ENCODE measurements at regions not wholly inside any gene's neighbourhood (a gene's known extent, or its start where the extent isn't known, plus 50 kb on each side); places are given as distances from the start of the nearest gene placed in this dataset.
"Not testable (repeated sequence)": the region's sequence is repeated elsewhere in the genome, so short reads cannot be mapped to it uniquely, and the experiment has no call there.

DNA sequence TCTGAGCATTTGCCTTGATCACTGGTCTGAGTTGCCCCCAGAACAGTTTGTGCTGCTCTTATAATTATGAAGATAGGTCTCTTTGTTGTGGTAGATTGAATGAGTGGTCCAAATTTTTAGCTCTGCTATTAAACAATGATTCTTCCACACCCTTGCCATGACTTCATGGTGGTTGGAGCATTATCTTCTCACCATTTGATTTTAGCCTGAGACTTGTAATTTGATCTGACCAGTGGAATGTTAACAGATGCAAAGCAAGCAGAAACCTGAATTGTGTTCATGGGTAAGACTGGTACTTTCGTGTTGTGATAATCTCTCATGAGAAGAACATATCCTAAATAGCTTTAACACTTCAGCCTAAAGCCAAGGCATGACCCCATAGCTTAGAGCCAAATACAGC, 139.1 kb downstream of the TFPI2 start:
- ChIA-PET CTCF (no interaction called here), POLR2A (no interaction called here)

DNA sequence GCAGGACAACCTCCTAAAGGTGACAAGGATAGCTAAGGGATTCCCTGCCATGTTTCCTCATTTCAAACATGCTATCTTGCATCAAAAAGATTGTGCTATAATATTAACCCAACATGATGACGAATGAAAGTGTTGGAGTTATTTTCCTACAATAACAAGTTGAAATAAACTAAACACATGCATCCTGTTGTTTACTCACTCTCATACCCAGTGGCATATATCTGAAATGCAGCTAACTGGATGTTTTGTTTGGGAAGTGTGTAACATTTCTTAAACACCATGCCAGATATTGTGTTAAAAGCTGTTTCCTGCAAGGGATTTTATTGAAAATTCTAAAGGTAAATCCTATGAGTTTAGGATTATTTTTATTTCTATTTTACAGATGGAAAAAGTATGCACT, 139.6 kb downstream of the TFPI2 start:
- CTCF ChIA-PET: no interaction called here

DNA sequence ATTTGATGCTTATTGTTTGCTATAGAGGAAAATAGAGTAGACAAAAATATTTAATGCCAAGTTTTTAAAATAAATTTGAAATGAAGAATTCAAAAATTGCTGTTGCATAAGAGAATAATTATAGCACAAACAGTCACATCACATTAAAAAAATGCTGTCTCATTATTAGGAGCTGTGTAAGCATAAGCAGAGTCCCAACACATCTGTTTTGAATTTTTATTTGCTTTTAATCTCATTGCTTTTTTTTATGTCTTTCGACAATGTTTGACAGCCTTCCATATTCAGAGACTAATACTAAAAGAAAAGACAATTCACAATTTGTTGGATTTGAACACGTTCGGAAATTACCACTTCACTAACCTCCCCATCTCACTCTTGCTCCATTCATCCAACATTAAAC, 143.5 kb downstream of the TFPI2 start:
- CTCF ChIA-PET: no interaction called here
- POLR2A ChIA-PET: no interaction called here

More for the DNA sequence above, 139.6 kb downstream of the TFPI2 start:
- POLR2A ChIA-PET: no interaction called here

DNA sequence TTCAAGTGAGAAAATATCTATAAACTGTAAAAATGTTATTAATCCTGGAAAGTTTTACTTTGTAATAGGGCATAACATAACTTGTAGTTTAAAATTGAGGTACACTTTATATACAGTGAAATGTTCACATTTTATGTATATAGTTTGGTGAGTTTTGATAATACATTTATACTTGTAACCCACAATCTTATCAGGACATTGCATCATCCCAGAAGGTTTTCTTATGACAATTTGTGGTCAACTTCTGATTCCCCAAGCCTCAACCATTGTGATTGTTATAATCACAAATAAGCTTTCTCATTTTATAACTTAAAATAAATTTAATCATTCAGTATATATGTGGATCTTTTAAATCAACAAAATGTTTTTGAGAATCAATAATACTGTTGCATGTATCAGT, 151.1 kb downstream of the TFPI2 start:
- ChIA-PET POLR2A (no interaction called here), CTCF (no interaction called here)

DNA sequence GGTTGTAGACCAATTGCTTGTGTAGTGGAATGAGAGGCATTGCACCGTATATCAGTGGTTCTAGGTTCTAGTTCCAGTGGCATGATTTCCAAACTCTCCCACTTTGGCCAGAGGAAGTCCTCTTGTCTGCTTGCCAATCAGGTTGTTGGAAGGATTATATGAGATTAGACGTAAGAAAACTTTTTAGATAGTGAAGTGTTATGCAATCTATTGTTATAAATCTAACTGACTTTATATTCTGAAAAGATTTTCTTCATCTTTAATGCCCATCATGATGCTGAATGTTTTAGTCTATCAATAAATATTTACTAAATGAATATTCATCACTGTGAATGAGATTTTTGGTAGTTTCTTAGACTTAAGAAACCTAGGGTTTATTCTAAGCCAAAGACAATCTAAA, 152.6 kb downstream of the TFPI2 start:
- CTCF ChIA-PET: no interaction called here
- POLR2A ChIA-PET: no interaction called here

DNA sequence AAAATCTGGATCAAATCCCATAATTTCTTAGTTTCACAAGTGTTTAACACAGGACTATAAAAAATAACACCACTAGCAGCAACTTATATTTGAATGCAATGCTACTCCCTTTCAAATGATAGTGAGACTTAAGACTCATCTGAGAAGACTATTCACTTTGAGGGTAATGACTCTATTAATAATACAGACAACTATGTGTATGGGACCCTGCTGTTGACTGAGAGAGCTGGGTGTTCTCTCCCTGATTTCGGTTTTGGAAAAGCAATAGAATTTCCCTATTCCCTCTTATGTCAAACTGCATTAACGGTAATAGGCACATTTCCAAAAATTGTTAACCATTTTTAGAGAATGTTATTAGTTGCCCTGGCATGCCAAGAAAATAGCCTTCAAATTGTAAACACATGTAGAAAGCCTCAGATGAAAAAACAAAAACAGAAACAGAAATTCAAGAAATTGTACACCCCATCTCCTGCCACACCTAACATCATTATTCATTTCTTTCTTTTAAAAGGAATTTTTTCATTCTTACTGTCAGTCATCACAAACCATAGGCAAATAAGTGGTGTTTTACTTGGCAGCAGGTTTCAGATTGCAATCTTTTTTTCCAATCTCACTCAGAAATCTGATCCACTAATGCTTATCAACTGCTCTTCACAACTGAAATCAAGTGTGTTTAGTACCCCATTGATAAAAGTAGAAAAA, 153.7 kb downstream of the TFPI2 start:
- ChIA-PET POLR2A (no interaction called here), CTCF (no interaction called here)

DNA sequence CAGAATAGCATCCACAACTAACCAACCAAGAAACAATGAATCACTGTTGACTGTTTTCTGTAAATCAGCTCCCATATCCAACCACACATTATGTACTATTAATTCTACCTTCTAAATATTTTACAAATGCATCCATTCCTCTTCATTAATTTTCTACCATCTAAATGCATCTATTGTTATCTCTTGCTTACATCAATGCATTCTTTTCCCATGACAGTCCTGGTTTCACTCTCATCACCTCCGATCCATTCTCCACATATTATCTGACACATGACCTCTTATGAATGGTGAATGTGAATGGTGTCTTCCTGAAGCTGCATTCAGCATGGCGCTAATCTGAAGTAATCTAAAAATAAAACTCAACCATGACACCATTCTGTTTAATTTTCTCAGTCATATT, 153.8 kb upstream of the CALCR start:
- ChIA-PET POLR2A (no interaction called here), CTCF (no interaction called here)

DNA sequence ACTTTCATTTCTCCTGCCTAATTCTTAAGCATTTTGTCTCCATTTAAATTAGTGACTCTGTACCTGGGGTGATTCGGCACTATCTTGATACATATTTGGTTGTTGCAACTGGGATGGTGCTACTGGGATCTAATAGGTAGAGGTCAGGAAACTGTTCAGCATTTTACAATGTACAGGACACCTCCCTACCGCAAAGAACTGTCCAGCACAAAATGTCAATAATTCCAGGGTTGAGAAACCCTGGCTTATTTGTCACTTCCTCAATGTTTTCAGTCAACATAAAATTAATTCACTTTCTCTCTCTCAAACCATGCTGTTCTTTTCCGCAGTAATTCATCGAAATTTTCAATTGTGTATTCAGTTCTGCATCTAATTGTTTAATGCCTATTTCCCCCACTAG, 151.4 kb upstream of the CALCR start:
- ChIA-PET CTCF (no interaction called here), POLR2A (no interaction called here)

DNA sequence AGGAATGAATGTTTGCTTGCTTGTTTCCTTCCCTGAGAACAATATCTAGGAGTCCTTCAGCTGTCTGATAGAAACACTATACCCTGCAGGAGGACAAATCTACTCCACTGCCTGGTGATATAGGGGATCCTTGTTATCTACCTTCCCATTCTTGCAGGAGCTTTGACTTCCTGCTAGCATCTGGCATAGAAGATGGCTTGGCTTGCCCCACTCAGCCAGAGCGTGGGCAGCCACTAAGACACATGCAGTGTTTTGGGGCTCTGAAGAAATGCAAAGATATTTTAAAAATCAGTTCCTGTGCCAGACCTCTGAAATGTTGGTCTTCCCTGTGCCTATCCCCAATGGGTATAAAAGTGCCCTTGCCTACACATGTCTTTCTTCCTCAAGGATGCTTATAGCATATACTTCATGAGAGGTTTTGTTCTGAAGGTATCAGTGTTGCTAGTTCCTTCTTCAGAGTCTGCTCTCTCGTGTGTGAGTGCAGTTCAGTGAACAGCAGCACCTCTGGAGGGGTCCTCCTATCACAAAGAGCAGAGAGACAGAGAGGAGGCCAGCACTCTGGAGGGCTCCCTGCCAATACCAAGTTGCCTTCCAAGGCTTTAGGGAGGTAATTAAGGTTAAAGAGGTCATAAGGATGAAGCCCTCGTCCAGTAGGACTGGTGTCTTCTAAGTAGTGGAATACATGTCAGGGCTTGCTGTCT, 149.1 kb upstream of the CALCR start:
- ChIA-PET POLR2A (no interaction called here), CTCF (no interaction called here)

DNA sequence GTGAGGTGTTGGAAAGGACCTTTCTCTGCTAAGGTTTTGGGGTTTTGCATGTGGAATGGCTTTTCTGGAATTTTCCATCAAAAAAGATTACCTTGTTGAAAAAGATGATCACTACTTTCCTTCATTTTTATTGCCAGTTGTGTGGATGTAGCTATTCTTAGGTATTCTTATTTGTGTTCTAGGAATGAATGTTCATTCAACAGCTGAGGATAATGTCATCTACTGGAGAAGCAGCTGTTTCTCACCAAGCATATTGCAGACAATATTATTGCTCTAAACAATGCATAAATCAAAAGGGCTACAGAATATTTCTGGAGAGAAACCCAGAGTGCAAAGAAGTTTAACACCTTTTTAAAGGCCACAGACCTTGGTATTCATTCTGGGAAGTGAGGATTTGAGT, 145.6 kb upstream of the CALCR start:
- CTCF ChIA-PET: interaction anchor here (0.9 kb wide), 1 partner anchor 197 kb away, joined by 3 read pairs; no protein-coding TSS in a partner anchor
- POLR2A ChIA-PET: no interaction called here

DNA sequence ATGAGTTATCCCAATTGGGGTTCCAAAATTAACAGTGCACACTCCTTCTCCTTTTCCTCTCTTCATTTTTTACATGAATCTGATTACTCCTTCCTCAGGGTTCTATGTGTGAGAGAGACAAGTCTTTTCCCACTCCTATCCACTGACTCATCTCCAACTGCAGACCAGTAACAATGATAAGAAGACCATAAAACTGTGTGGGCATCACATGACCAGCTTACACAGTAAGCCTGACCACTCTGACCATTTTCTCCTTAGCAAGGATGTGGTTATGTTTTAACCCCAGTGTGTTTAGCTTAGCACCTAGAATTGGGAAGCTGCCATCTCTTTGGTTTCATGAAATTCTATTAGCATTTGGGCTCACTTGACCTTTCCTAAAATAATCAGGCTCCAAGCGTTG, 145.0 kb upstream of the CALCR start:
- ChIA-PET CTCF (interaction anchor here (0.9 kb wide), 1 partner anchor 197 kb away, joined by 3 read pairs; no protein-coding TSS in a partner anchor), POLR2A (no interaction called here)

DNA sequence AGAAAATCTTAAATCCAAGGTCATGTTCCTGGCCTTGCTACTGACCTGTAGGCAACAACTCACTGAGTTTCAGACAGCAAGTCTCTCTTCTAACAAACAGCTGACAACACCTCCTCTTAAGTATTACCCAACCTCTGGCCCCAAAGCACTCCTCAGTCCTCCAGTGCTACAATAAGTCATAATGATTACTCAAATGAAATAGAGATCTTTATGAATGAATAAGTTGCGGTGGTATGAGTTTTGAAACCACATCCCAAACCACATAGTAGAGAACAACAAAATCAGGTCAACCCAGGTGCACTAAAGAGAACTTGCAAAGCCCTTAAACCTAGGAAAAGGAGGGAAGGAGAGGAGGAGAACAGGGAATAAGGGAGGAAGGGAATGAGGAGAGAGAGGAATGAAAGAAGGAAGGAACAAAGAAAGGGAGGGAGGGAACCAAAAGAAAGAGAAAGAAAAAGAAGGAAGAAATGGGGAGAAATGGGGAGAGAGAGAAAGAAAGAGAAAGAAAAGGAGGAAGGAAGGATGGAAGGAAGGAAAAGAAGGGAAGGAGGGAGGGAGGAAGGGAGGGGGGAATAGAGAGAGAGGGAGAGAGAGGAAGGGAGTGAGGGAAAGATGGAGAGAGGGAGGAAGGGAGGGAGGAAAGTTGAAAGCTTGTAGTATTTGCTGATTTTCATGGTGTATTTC, 142.8 kb upstream of the CALCR start:
- ChIA-PET POLR2A (no interaction called here), CTCF (no interaction called here)

DNA sequence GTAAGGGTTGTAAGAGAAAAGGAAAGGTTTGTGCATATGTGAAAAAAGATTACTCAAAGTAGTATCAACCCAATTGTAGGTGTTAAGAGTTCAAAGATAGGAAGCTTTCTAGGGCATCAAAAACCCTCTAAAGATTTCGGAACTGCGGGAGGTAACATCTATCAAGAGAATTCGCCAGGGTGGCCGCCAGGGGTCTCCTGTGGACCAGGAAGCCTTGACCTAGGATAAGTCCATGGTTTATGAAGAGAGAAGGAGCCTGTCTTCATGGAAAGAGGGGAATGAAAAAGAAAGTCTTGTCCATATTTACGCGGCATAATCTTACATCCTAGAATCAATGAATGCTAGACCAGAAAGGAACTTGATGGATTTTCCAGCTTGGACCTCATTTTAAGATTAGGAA, 140.7 kb upstream of the CALCR start:
- POLR2A ChIA-PET: no interaction called here
- CTCF ChIA-PET: no interaction called here

DNA sequence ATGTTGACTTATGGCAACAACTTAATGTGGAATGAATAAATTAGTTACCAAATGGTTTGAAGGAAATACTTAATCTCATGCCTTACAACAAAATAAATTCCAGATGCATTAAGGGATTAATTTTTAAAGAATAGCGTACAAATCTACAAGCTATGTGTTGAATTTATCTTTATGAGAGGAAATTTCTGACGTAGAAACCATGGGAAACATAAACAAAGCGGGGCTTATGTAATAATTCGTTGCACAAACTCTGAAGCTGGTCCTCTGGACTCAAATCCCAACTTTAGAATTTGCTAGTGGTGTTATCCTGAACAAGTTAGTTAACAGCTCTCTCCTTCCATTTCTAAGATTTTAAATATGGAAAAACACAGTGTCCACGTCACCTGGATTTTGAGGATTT, 137.4 kb upstream of the CALCR start:
- CTCF ChIA-PET: no interaction called here
- POLR2A ChIA-PET: no interaction called here

DNA sequence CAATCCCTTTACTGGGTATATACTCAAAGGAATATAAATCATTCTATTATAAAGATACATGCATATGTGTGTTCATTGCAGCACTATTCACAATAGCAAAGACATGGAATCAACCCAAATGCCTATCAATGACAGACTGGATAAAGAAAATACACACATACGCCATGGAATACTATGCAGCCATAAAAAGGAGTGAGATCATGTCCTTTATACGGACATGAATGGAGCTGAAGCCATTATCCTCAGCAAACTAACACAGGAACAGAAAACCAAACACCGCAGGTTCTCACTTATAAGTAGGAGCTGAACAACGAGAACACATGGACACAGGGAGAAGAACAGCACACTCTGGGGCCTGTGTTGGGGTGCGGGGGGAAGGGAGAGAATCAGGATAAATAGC, 133.7 kb upstream of the CALCR start:
- CTCF ChIA-PET, POLR2A ChIA-PET: not testable (repeated sequence)

DNA sequence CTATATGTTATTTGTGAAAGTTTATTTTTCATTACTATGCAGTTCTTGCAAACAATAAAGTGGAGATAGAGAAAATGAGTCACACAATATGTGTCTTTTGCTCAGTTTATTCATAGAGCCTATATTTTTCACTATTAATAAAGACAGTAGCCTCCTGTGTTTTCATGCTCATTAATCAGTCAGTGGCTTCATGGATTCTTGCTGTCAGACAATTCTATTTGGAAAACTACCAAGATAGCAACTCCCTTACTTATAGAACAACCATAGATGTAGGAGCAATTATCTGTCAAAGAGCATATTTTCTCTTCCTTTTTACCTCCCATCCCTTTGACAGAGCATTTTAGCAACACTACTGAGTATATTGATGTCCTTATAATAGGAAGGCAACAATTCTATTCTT, 132.7 kb upstream of the CALCR start:
- ChIA-PET POLR2A (no interaction called here), CTCF (no interaction called here)

DNA sequence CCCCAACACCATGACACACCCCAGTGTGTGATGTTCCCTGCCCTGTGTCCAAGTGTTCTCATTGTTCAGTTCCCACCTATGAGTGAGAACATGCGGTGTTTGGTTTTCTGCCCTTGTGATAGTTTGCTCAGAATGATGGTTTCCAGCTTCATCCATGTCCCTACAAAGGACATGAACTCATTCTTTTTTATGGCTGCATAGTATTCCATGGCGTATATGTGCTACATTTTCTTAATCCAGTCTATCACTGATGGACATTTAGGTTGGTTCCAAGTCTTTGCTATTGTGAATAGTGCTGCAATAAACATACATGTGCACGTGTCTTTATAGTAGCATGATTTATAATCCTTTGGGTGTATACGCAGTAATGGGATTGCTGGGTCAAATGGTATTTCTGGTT, 131.6 kb upstream of the CALCR start:
- CTCF ChIA-PET, POLR2A ChIA-PET: not testable (repeated sequence)

DNA sequence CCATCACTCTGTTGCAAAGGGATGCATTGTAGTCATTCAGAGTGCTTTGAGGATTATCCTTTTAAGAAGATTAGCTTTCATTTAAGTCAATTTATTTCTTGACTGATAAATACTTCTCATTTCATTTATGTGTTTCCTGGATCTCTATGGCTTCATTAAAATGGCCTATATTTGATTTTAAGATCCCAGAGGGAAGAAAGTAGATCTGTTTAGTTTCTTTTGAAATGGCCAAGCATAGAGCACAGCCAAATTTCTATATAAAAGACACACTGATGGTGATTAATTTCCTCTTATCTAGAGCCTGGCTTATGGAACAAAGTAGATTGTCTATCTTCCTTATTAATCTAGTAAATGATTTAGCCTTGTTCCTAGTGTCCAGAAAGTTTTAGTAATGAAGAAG, 129.7 kb upstream of the CALCR start:
- POLR2A ChIA-PET: no interaction called here

DNA sequence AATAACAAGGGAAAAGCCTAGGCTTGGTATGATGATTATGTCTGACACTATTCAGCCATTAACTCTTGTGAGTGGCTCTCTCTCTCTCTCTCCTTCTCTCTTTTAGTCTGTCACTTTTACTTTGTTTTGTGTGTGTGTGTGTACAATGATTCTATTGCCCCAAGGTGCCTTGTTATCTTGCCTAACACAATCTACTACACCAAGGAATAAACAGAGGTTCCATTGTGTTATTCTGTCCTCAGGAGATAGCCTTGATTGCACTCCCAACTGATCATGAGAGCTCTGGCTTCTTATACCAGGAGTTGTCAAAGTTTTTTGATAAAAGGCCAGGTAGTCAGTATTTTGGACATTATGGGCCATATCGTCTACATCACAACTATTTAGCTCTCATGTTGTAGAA, 123.4 kb upstream of the CALCR start:
- CTCF ChIA-PET: no interaction called here

More for the DNA sequence above, 129.7 kb upstream of the CALCR start:
- CTCF ChIA-PET: no interaction called here

DNA sequence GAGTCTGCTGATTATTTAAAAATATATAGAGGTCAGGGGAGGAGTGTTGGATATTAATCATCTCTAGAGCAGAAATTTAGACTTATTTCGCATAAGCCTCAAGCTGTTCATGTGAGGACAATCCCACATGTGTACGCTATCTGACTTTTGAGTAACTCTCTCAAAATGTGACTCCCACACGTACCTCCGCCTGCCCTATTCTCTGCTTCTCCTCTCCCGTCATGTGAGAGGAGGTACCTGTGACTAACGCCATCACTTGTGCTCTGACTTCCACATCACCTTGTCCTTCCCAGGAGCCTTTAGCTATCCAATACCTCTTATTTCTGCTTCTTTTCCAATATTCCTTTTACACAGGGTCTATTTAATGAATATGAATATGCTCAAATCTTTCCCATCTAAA, 119.3 kb upstream of the CALCR start:
- POLR2A ChIA-PET: no interaction called here
- CTCF ChIA-PET: no interaction called here

More for the DNA sequence above, 123.4 kb upstream of the CALCR start:
- POLR2A ChIA-PET: no interaction called here

DNA sequence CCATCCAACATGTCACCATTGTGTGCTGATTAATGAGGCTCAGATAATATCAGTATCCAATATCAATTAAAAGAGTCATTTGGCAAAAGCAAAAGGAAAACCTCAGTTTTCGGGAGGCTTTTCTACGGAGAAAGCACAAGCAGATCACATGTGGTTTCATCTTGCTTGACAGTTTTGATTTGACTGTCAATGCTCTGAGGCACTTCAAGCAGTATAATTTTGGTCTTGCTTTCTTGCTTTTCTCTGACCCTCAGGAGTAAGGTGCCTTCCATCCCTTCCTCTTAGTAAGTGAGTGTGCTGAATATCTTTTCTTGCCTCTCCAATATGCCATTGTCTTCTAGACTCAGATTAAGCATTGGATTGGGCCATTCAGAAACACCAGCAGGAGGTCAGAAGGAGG, 115.5 kb upstream of the CALCR start:
- POLR2A ChIA-PET: no interaction called here

DNA sequence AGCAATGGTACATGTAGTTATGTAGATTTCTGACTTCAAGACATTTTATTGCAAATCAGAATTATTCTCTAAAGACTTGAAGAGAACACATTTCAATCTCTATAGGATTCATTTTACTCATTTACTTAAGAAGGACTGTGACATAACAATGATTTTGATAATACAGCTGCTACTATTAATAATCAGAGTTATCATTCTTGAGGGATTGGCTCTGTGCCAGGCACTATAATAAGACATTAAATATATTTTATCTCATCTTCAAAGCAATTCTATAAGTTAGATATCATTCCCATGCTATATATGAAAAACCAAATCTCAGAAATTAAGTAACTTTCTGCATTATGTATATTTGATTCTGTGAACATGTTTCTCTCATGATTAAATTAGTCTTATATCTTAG, 103.7 kb upstream of the CALCR start:
- CTCF ChIA-PET: no interaction called here
- POLR2A ChIA-PET: no interaction called here

More for the DNA sequence above, 115.5 kb upstream of the CALCR start:
- CTCF ChIA-PET: no interaction called here

All from activated CD8-positive, alpha-beta memory T cell treated with anti-CD3 and anti-CD28 coated beads for 36 hours (primary cell).